HFFc6 (cell line): ENCODE measurements at regions not wholly inside any gene's neighbourhood (a gene's known extent, or its start where the extent isn't known, plus 50 kb on each side); places are given as distances from the start of the nearest gene placed in this dataset.

ENCODE experiments used
- DNase-seq: peaks from one replicate; pipeline ENCODE4 v3.0.0-alpha.2; 2018
- H3K27ac Mint-ChIP-seq: 2 replicates; pipeline ENCODE4 v1.8.0; 2020; ENCODE audit warnings: mild to moderate bottlenecking, mixed read lengths
- H3K27me3 Mint-ChIP-seq: 2 replicates; pipeline ENCODE4 v1.8.0; 2021; ENCODE audit warnings: mild to moderate bottlenecking, moderate library complexity, mixed read lengths; ENCODE audit not compliant: insufficient read depth
- H3K36me3 Mint-ChIP-seq: 2 replicates; pipeline ENCODE4 v1.8.0; 2021; ENCODE audit warnings: low read depth, mixed read lengths
- H3K4me1 Mint-ChIP-seq: 2 replicates; pipeline ENCODE4 v1.8.0; 2020; ENCODE audit warnings: low read depth, mixed read lengths
- H3K4me3 Mint-ChIP-seq: 2 replicates; pipeline ENCODE4 v1.8.0; 2020; ENCODE audit warnings: mild to moderate bottlenecking, moderate library complexity, mixed read lengths
- H3K9me3 Mint-ChIP-seq: 2 replicates; pipeline ENCODE4 v1.8.0; 2020; ENCODE audit warnings: mild to moderate bottlenecking, mixed read lengths
- CTCF ChIP-seq: fragments of 200-600 bp; sonication (generic); IDR thresholded peaks from 2 replicates; pipeline ENCODE4 v1.5.0; 2021; ENCODE audit warnings: antibody characterized with exemption, mild to moderate bottlenecking

- H3K4me3 Mint-ChIP-seq: no peak overlapping the region
- H3K4me1 Mint-ChIP-seq: no peaks in the 10 kb centered on the region
- no peak for TF ChIP-seq CTCF
- DNase-seq: no peak
- no peaks in the 10 kb centered on the region for H3K9me3 Mint-ChIP-seq
- H3K27me3 Mint-ChIP-seq: peaks cover 3% of the 10 kb centered on the region; the same call in 1 of the 2 replicates
- H3K36me3 Mint-ChIP-seq: no peaks in the 10 kb centered on the region
- no peak overlapping the region for H3K27ac Mint-ChIP-seq
Observed at GRCh38 chr1:218866507-218866906, 307.2 kb upstream of the LYPLAL1 start.

- no peak overlapping the region for H3K4me3 Mint-ChIP-seq
- no peaks in the 10 kb centered on the region for H3K9me3 Mint-ChIP-seq
- H3K27me3 Mint-ChIP-seq: 0 out of 2 replicates have a peak, but pooled peaks cover 3% of the 10 kb centered on the region
- H3K27ac Mint-ChIP-seq: no peak overlapping the region
- DNase-seq: no peak
- H3K36me3 Mint-ChIP-seq: no peaks in the 10 kb centered on the region
- no peaks in the 10 kb centered on the region for H3K4me1 Mint-ChIP-seq
- TF ChIP-seq CTCF: no peak
Observed at GRCh38 chr1:218867066-218867465, 306.6 kb upstream of the LYPLAL1 start.

- Mint-ChIP-seq H3K27me3 (no peaks in the 10 kb centered on the region), H3K36me3 (no peaks in the 10 kb centered on the region), H3K27ac (no peak overlapping the region), H3K9me3 (no peaks in the 10 kb centered on the region), H3K4me3 (no peak overlapping the region), H3K4me1 (no peaks in the 10 kb centered on the region)
- no peak for DNase-seq
- no peak for TF ChIP-seq CTCF
Observed at GRCh38 chr1:218867941-218868626, 305.6 kb upstream of the LYPLAL1 start.

GRCh38 chr1:218869276-218869675 is 304.4 kb upstream of the LYPLAL1 start:
- Mint-ChIP-seq H3K27ac (no peak overlapping the region), H3K4me1 (no peaks in the 10 kb centered on the region), H3K4me3 (no peak overlapping the region), H3K36me3 (no peaks in the 10 kb centered on the region), H3K27me3 (no peaks in the 10 kb centered on the region; the same call in 1 of the 2 replicates), H3K9me3 (no peaks in the 10 kb centered on the region)
- DNase-seq: no peak
- no peak for TF ChIP-seq CTCF

GRCh38 chr1:218872026-218872425 is 301.7 kb upstream of the LYPLAL1 start:
- no peak for DNase-seq
- Mint-ChIP-seq H3K4me3 (no peak overlapping the region), H3K27ac (no peak overlapping the region), H3K9me3 (no peaks in the 10 kb centered on the region), H3K36me3 (no peaks in the 10 kb centered on the region), H3K27me3 (no peaks in the 10 kb centered on the region; the same call in 1 of the 2 replicates), H3K4me1 (no peaks in the 10 kb centered on the region)
- TF ChIP-seq CTCF: no peak
